Aorta (tissue), 5 donors: ENCODE measurements at regions not wholly inside any gene's neighbourhood (a gene's known extent, or its start where the extent isn't known, plus 50 kb on each side); places are given as distances from the start of the nearest gene placed in this dataset.
"Not testable (repeated sequence)": the region's sequence is repeated elsewhere in the genome, so short reads cannot be mapped to it uniquely, and the experiment has no call there.

Source experiments
- ATAC-seq: fragments of 200-7000 bp; cut with Tn5 transposase; one replicate; pipeline ENCODE4 v1.9.1; 2022; ENCODE audit warnings: moderate library complexity; ENCODE audit not compliant: low FRiP score
- DNase-seq, 2 donors: peaks; one replicate each; pipeline ENCODE4 v3.0.0-alpha.2; 2020
- H3K27ac ChIP-seq, 2 donors: one replicate each; pipeline ENCODE4 v1.5.1; 2013; ENCODE audit warnings: low read length in 2 of 2, mild to moderate bottlenecking in 2 of 2, moderate library complexity in 2 of 2, control low read depth in 1 of 2, inconsistent platforms in 1 of 2, low read depth in 1 of 2
- H3K27me3 ChIP-seq, 2 donors: one replicate each; pipeline ENCODE4 v1.6.1; 2013; ENCODE audit warnings: control low read depth in 1 of 2, low read length in 1 of 2, mild to moderate bottlenecking in 1 of 2, moderate library complexity in 1 of 2; ENCODE audit not compliant: insufficient read depth in 2 of 2, control insufficient read depth in 1 of 2
- H3K36me3 ChIP-seq, 2 donors: one replicate each; pipeline ENCODE4 v1.6.1; 2013; ENCODE audit warnings: control low read depth in 1 of 2, low read length in 1 of 2, mild to moderate bottlenecking in 1 of 2; ENCODE audit not compliant: insufficient read depth in 2 of 2, control insufficient read depth in 1 of 2
- H3K4me1 ChIP-seq, 2 donors: one replicate each; pipeline ENCODE4 v1.6.1; 2013; ENCODE audit warnings: low read length in 2 of 2, control low read depth in 1 of 2, mild to moderate bottlenecking in 1 of 2, moderate library complexity in 1 of 2; ENCODE audit not compliant: insufficient read depth in 2 of 2, control insufficient read depth in 1 of 2
- H3K4me3 ChIP-seq, 2 donors: one replicate each; pipeline ENCODE4 v1.5.1; 2013; ENCODE audit warnings: low read length in 2 of 2, control low read depth in 1 of 2, mild to moderate bottlenecking in 1 of 2
- H3K9me3 ChIP-seq: one replicate; pipeline ENCODE4 v1.6.1; 2013; ENCODE audit warnings: mild to moderate bottlenecking, low read length; ENCODE audit not compliant: control insufficient read depth
- WGBS, 2 donors: extraction: QIAGEN DNeasy Blood & Tissue Kit; methylation state at CpG; one replicate each; pipeline ENCODE4 v1.1.7; 2013; 5-methylcytosine and 5-hydroxymethylcytosine counted together
- intact Hi-C, 2 donors: fragments of 100-400 bp; cut with DNase I; formaldehyde crosslinking; loops; one replicate each; pipeline versions ENCODE4 v1.14.2 to v1.15.0; 2022
- donor health status: healthy with polysubstance abuse.
- donor health status: Bipolar disorder and iron deficiency.
- donor health status: DM: no; HTN: no; CAD: no.
- donor health status: DM: no; HTN: no; CAD: no.
- donor health status: DM: yes; HTN: yes; CAD: no.

DNA sequence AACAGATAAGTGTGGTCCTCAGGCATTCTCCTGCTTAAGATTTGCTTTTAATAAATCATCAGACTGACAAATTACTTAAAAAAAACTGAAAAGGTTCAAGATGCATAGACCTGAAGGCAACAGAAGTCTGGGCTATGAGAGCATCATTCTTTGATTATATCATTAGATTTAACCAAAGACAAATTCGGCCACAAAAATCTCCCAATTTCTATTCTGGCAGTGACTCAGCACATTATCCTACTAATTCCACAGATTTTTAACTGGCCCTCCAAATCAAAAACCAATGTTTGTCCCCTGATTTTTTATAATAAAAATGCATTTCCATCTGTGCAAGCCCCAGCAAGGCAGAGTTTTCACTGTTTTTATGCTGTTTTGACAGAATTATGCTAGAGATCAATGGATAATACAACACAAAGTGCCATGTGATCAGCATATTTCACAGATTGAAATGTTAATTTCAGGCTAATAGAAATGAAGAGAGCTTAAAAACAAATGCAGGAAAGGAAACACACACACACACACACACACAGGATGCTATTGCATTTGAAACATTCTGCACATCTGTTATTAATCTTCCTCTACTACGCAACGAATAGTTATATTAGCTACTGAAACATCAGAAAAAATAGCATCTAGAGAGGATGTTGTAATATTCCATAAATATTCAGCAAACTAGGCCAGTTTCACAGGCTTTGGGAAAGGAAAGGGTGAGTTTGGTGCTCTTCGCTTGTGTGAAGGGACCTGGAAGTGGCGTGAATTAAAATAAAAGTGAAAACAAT is 177.6 kb upstream of the ST8SIA4 start:
- Histone ChIP-seq H3K27ac (no peak overlapping the region), H3K36me3 (no peaks in the 10 kb centered on the region), H3K4me3 (no peak overlapping the region), H3K4me1 (no peaks in the 10 kb centered on the region), H3K9me3 (peaks cover 2% of the 10 kb centered on the region), H3K27me3 (no peaks in the 10 kb centered on the region)
- ATAC-seq (no peak), DNase-seq (no peak)
- intact Hi-C loops, result no loop called here
- WGBS, 2 donors, result 39 to 43% methylated on average over 5 of the region's 5 CpGs

DNA sequence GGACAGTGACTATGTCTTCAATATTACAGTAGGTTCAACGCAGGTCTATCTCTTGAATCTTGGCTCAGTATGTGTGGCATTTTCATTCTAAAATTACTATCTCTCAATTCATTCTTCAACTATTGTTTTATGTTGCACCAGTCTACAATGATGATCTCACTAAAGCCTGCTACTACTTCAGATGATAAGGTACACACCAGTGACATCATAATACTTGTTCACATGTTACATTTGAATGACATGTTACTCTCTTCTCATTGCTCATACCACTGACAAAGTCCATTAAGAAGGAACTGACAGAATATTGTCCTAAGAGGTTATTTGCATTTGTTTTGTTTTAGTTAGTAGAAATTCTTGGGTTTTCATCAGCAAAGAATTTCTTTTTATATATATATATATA is 165.2 kb upstream of the ST8SIA4 start:
- Histone ChIP-seq H3K36me3 (no peaks in the 10 kb centered on the region), H3K4me3 (no peak overlapping the region), H3K27ac (no peak overlapping the region), H3K4me1 (no peaks in the 10 kb centered on the region), H3K27me3 (no peaks in the 10 kb centered on the region), H3K9me3 (no peaks in the 10 kb centered on the region)
- WGBS, 2 donors, result 76 to 82% methylated on average over 1 of the region's 1 CpG
- intact Hi-C loops, result no loop called here
- DNase-seq (no peak), ATAC-seq (no peak)

GRCh38 chr5:101067429-101067828 is 164.3 kb upstream of the ST8SIA4 start:
- Histone ChIP-seq H3K27me3 (no peaks in the 10 kb centered on the region), H3K4me1 (no peaks in the 10 kb centered on the region), H3K9me3 (no peaks in the 10 kb centered on the region), H3K4me3 (no peak overlapping the region), H3K27ac (no peak overlapping the region), H3K36me3 (no peaks in the 10 kb centered on the region)
- intact Hi-C loops, result no loop called here
- ATAC-seq (no peak), DNase-seq (no peak)
- 33 to 42% methylated on average over 4 of the region's 4 CpGs for WGBS, 2 donors

- no peaks in the 10 kb centered on the region for H3K36me3 ChIP-seq
- no peak for ATAC-seq
- intact Hi-C loops, result no loop called here
Observed at GRCh38 chr5:101062902-101063301, 159.8 kb upstream of the ST8SIA4 start.

GRCh38 chr5:101047181-101047580 is 144.1 kb upstream of the ST8SIA4 start:
- H3K27me3 ChIP-seq, result no peaks in the 10 kb centered on the region
- no peak for ATAC-seq
- H3K4me1 ChIP-seq, result no peaks in the 10 kb centered on the region
- no peaks in the 10 kb centered on the region for H3K36me3 ChIP-seq
- 58 to 61% methylated on average over 2 of the region's 2 CpGs for WGBS, 2 donors
- no peak overlapping the region for H3K4me3 ChIP-seq
- intact Hi-C loops, result no loop called here
- peaks cover 1% of the 10 kb centered on the region for H3K9me3 ChIP-seq
- no peak overlapping the region for H3K27ac ChIP-seq
- no peak for DNase-seq

More at GRCh38 chr5:101062902-101063301, 159.8 kb upstream of the ST8SIA4 start:
- Histone ChIP-seq H3K9me3 (no peaks in the 10 kb centered on the region), H3K27ac (no peak overlapping the region), H3K4me1 (no peaks in the 10 kb centered on the region), H3K4me3 (no peak overlapping the region), H3K27me3 (no peaks in the 10 kb centered on the region)
- no peak for DNase-seq

- intact Hi-C loops, result no loop called here
- WGBS, 2 donors, result 72 to 74% methylated on average over 3 of the region's 3 CpGs
- no peaks in the 10 kb centered on the region for H3K36me3 ChIP-seq
- DNase-seq, result no peak
- no peaks in the 10 kb centered on the region for H3K27me3 ChIP-seq
- no peaks in the 10 kb centered on the region for H3K4me1 ChIP-seq
- peaks cover 1% of the 10 kb centered on the region for H3K9me3 ChIP-seq
- ATAC-seq, result no peak
- no peak overlapping the region for H3K27ac ChIP-seq
- H3K4me3 ChIP-seq, result no peak overlapping the region
Observed at GRCh38 chr5:101045689-101046088, 142.6 kb upstream of the ST8SIA4 start.

- DNase-seq, H3K27ac ChIP-seq, H3K9me3 ChIP-seq, H3K4me3 ChIP-seq, H3K36me3 ChIP-seq, intact Hi-C loops, H3K27me3 ChIP-seq, ATAC-seq, H3K4me1 ChIP-seq: not testable (repeated sequence)
Observed at GRCh38 chr5:101040002-101040401, 136.9 kb upstream of the ST8SIA4 start.

- intact Hi-C loops, result no loop called here
- no peak for ATAC-seq
- 57 to 61% methylated on average over 4 of the region's 4 CpGs for WGBS, 2 donors
Observed at GRCh38 chr5:101036778-101037177, 133.7 kb upstream of the ST8SIA4 start.

DNA sequence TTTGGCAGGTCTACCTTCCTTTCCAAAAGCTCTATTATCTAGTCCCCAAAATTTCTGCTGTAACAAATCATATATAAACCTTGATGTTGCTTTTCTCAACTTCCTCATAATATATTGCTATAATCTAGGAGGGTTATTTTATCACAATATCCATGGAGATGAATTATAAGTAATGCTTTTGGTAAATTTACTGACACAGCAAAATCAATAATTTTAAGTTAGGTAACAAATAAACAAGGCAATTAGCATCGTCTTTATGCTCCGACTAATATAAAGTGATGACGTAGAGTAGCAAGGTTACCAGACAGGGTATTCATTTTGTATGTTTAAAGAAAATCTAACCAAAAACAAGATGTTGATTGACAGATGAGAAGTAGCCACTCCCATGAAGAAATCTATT is 132.3 kb upstream of the ST8SIA4 start:
- no peaks in the 10 kb centered on the region for H3K36me3 ChIP-seq
- no peaks in the 10 kb centered on the region for H3K4me1 ChIP-seq
- intact Hi-C loops, result no loop called here
- 87 to 91% methylated on average over 3 of the region's 3 CpGs for WGBS, 2 donors
- no peaks in the 10 kb centered on the region for H3K27me3 ChIP-seq
- no peak overlapping the region for H3K4me3 ChIP-seq
- DNase-seq, result no peak
- no peaks in the 10 kb centered on the region for H3K9me3 ChIP-seq
- no peak for ATAC-seq
- H3K27ac ChIP-seq, result no peak overlapping the region

More at GRCh38 chr5:101036778-101037177, 133.7 kb upstream of the ST8SIA4 start:
- no peaks in the 10 kb centered on the region for H3K4me1 ChIP-seq
- no peak for DNase-seq
- H3K9me3 ChIP-seq, result no peaks in the 10 kb centered on the region
- no peaks in the 10 kb centered on the region for H3K27me3 ChIP-seq
- H3K4me3 ChIP-seq, result no peak overlapping the region
- no peak overlapping the region for H3K27ac ChIP-seq
- no peaks in the 10 kb centered on the region for H3K36me3 ChIP-seq
